GM23338 (cell line): ENCODE measurements at regions not wholly inside any gene's neighbourhood (a gene's known extent, or its start where the extent isn't known, plus 50 kb on each side); places are given as distances from the start of the nearest gene placed in this dataset.

ENCODE experiments used
- ATAC-seq: fragments of 200-7000 bp; cut with Tn5 transposase; 3 replicates; pipeline ENCODE4 v1.9.1; 2020
- DNase-seq: peaks from one replicate; pipeline ENCODE4 v3.0.0-alpha.2; 2015; ENCODE audit warnings: low spot score
- H2AFZ ChIP-seq: fragments of 200-600 bp; sonication (generic); 2 replicates; pipeline ENCODE4 v1.8.0; 2016; ENCODE audit warnings: antibody characterized with exemption, mild to moderate bottlenecking, moderate library complexity
- H3F3A ChIP-seq: fragments of 200-600 bp; sonication (generic); replicated peaks from 2 replicates; pipeline ENCODE4 v1.8.0; 2017; ENCODE audit warnings: antibody characterized with exemption, mixed run types, low read depth
- H3K27ac ChIP-seq: fragments of 200-600 bp; sonication (generic); 2 replicates; pipeline ENCODE4 v1.6.1; 2016; ENCODE audit warnings: low read depth
- H3K27me3 ChIP-seq: fragments of 200-600 bp; sonication (generic); 2 replicates; pipeline ENCODE4 v1.8.0; 2016; ENCODE audit warnings: mild to moderate bottlenecking, mixed run types, moderate library complexity; ENCODE audit not compliant: insufficient read depth
- H3K36me3 ChIP-seq: fragments of 200-600 bp; sonication (generic); 2 replicates; pipeline ENCODE4 v1.8.0; 2016; ENCODE audit warnings: mild to moderate bottlenecking; ENCODE audit not compliant: insufficient read depth
- H3K4me1 ChIP-seq: fragments of 200-600 bp; sonication (generic); 2 replicates; pipeline ENCODE4 v1.8.0; 2016; ENCODE audit warnings: mild to moderate bottlenecking, moderate library complexity; ENCODE audit not compliant: insufficient read depth
- H3K4me2 ChIP-seq: fragments of 200-600 bp; sonication (generic); 2 replicates; pipeline ENCODE4 v1.7.1; 2017; ENCODE audit warnings: mixed run types
- H3K4me3 ChIP-seq: fragments of 200-600 bp; sonication (generic); 2 replicates; pipeline ENCODE4 v1.6.1; 2016; ENCODE audit warnings: mixed run types
- H3K79me2 ChIP-seq: fragments of 200-600 bp; sonication (generic); replicated peaks from 2 replicates; pipeline ENCODE4 v1.8.0; 2017; ENCODE audit warnings: mild to moderate bottlenecking; ENCODE audit not compliant: insufficient read depth
- H3K9me2 ChIP-seq: fragments of 200-600 bp; sonication (generic); 2 replicates; pipeline ENCODE4 v1.8.0; 2017; ENCODE audit not compliant: insufficient read depth
- H4K20me1 ChIP-seq: fragments of 200-600 bp; sonication (generic); replicated peaks from 2 replicates; pipeline ENCODE4 v1.8.0; 2017; ENCODE audit warnings: mild to moderate bottlenecking; ENCODE audit not compliant: insufficient read depth
- H3K27ac Mint-ChIP-seq: 2 replicates; pipeline ENCODE4 v1.8.0; 2020; ENCODE audit warnings: inconsistent platforms, mild to moderate bottlenecking, moderate library complexity, mixed read lengths
- H3K27me3 Mint-ChIP-seq: 3 replicates; pipeline ENCODE4 v1.8.0; 2022; ENCODE audit warnings: low read depth, mild to moderate bottlenecking, moderate library complexity, mixed read lengths, inconsistent platforms; ENCODE audit not compliant: insufficient read depth, poor library complexity
- H3K36me3 Mint-ChIP-seq: 3 replicates; pipeline ENCODE4 v1.8.0; 2021; ENCODE audit warnings: low read depth, mild to moderate bottlenecking, inconsistent platforms, moderate library complexity, mixed read lengths
- H3K4me1 Mint-ChIP-seq: 3 replicates; pipeline ENCODE4 v1.8.0; 2020; ENCODE audit warnings: mild to moderate bottlenecking, inconsistent platforms, mixed read lengths
- H3K4me3 Mint-ChIP-seq: 3 replicates; pipeline ENCODE4 v1.8.0; 2021; ENCODE audit warnings: moderate library complexity, mild to moderate bottlenecking, inconsistent platforms, mixed read lengths
- H3K9me3 Mint-ChIP-seq: 3 replicates; pipeline ENCODE4 v1.8.0; 2020; ENCODE audit warnings: moderate library complexity, mild to moderate bottlenecking, inconsistent platforms, mixed read lengths
- EZH2 ChIP-seq: fragments of 200-600 bp; sonication (generic); IDR thresholded peaks from one replicate; pipeline ENCODE4 v1.8.0; 2017; ENCODE audit warnings: antibody characterized with exemption, mild to moderate bottlenecking, low read depth; ENCODE audit not compliant: unreplicated experiment
- EZH2phosphoT487 ChIP-seq: fragments of 200-600 bp; sonication (generic); IDR thresholded peaks from one replicate; pipeline ENCODE4 v1.8.1; 2018; ENCODE audit warnings: antibody characterized with exemption; ENCODE audit not compliant: unreplicated experiment
- JUNB ChIP-seq: IDR thresholded peaks from one replicate; pipeline ENCODE4 v1.6.1; 2016; ENCODE audit warnings: antibody characterized with exemption; ENCODE audit not compliant: unreplicated experiment
- NANOG ChIP-seq: IDR thresholded peaks from 2 replicates; pipeline ENCODE4 v1.6.1; 2016; ENCODE audit warnings: antibody characterized with exemption, borderline replicate concordance
- POLR2AphosphoS5 ChIP-seq: IDR thresholded peaks from 2 replicates; pipeline ENCODE4 v1.6.1; 2016; ENCODE audit warnings: antibody characterized with exemption, low read depth
- REST ChIP-seq: IDR thresholded peaks from one replicate; pipeline ENCODE4 v1.6.1; 2018; ENCODE audit warnings: antibody characterized with exemption; ENCODE audit not compliant: unreplicated experiment
- STAT1 ChIP-seq: IDR thresholded peaks from one replicate; pipeline ENCODE4 v1.6.1; 2016; ENCODE audit warnings: antibody characterized with exemption; ENCODE audit not compliant: unreplicated experiment
- ZNF114 ChIP-seq: fragments of 250-450 bp; sonication (Bioruptor Pico); IDR thresholded peaks from 2 replicates; pipeline ENCODE4 v1.5.0; 2020; ENCODE audit warnings: mild to moderate bottlenecking, moderate library complexity
- ZNF462 ChIP-seq: fragments of 250-450 bp; sonication (Bioruptor Pico); IDR thresholded peaks from 2 replicates; pipeline ENCODE4 v1.5.0; 2020; ENCODE audit warnings: mild to moderate bottlenecking, moderate library complexity
- TF ChIP-seq, protein P1 (sequence below), 2 experiments: fragments of 200-600 bp in 1 of 2; sonication (generic) in 1 of 2; conservative IDR thresholded peaks; 2 replicates each; pipeline versions ENCODE4 v1.5.1 to v1.6.1; 2016 to 2017; ENCODE audit warnings: antibody characterized with exemption in 2 of 2, low read depth in 2 of 2, mild to moderate bottlenecking in 2 of 2, moderate library complexity in 1 of 2
- TF ChIP-seq, protein P2 (sequence below): IDR thresholded peaks from 2 replicates; pipeline ENCODE4 v1.6.1; 2016; ENCODE audit warnings: antibody characterized with exemption

DNA sequence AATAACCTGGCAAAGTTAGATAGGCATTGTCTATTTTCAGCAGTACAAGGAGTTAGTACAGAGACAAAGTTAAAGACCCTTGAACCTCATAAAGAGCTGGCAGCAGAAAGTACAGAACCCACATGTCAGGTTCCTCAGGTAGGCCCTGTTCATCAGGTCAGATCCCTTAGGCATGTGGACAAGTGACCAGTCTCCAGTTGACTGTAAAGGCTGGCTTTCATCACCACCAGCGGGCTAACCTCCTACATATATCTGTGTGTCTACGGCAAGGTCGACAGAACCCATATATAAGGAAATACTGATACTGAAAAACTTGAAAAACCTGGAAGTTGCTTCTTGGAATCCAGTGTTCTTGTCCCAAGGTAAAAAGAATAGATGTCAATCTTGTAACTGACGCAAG, 223.1 kb upstream of the SGK1 start (continued):
- no peak for TF ChIP-seq ZNF462 (CRISPR knock-in tag)
- no peak for TF ChIP-seq STAT1
- no peak for TF ChIP-seq POLR2AphosphoS5
- no peak for TF ChIP-seq REST
- no peak for TF ChIP-seq ZNF114 (CRISPR knock-in tag)
- no peak for TF ChIP-seq EZH2phosphoT487

- no peak overlapping the region for H3K4me3 Mint-ChIP-seq
- no peak for ATAC-seq
- H3K27me3 ChIP-seq, result no peaks in the 10 kb centered on the region
- H3K4me1 ChIP-seq, result no peaks in the 10 kb centered on the region
- H3K36me3 Mint-ChIP-seq, result no peaks in the 10 kb centered on the region
- peaks cover 9% of the 10 kb centered on the region for H3K4me1 Mint-ChIP-seq
- no peaks in the 10 kb centered on the region for H3K79me2 ChIP-seq
- peaks cover 17% of the 10 kb centered on the region; the same call in 1 of the 2 replicates for H3K9me2 ChIP-seq
- H4K20me1 ChIP-seq, result no peaks in the 10 kb centered on the region
- H3K27me3 Mint-ChIP-seq, result peaks cover 2% of the 10 kb centered on the region
- H3K4me2 ChIP-seq, result no peak overlapping the region
- H3K9me3 Mint-ChIP-seq, result no peaks in the 10 kb centered on the region
- peak; percentile 2 for DNase-seq
- H3K36me3 ChIP-seq, result no peaks in the 10 kb centered on the region
- H3K27ac ChIP-seq, result no peak overlapping the region
- peak overlapping the region; percentile 66 for H2AFZ ChIP-seq
- H3K27ac Mint-ChIP-seq, result no peak overlapping the region
- no peak for TF ChIP-seq EZH2
- TF ChIP-seq, protein P1, sequence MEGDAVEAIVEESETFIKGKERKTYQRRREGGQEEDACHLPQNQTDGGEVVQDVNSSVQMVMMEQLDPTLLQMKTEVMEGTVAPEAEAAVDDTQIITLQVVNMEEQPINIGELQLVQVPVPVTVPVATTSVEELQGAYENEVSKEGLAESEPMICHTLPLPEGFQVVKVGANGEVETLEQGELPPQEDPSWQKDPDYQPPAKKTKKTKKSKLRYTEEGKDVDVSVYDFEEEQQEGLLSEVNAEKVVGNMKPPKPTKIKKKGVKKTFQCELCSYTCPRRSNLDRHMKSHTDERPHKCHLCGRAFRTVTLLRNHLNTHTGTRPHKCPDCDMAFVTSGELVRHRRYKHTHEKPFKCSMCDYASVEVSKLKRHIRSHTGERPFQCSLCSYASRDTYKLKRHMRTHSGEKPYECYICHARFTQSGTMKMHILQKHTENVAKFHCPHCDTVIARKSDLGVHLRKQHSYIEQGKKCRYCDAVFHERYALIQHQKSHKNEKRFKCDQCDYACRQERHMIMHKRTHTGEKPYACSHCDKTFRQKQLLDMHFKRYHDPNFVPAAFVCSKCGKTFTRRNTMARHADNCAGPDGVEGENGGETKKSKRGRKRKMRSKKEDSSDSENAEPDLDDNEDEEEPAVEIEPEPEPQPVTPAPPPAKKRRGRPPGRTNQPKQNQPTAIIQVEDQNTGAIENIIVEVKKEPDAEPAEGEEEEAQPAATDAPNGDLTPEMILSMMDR (conservative IDR thresholded peaks at IDR 0.05; ENCODE audit: low read depth in 2 of 2), result no peak
- TF ChIP-seq POLR2AphosphoS5, result no peak
- TF ChIP-seq, protein P2, sequence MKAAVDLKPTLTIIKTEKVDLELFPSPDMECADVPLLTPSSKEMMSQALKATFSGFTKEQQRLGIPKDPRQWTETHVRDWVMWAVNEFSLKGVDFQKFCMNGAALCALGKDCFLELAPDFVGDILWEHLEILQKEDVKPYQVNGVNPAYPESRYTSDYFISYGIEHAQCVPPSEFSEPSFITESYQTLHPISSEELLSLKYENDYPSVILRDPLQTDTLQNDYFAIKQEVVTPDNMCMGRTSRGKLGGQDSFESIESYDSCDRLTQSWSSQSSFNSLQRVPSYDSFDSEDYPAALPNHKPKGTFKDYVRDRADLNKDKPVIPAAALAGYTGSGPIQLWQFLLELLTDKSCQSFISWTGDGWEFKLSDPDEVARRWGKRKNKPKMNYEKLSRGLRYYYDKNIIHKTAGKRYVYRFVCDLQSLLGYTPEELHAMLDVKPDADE, result no peak
- no peak for TF ChIP-seq STAT1
- TF ChIP-seq NANOG, result no peak
- TF ChIP-seq ZNF114 (CRISPR knock-in tag), result no peak
- no peak for TF ChIP-seq JUNB
- no peak for TF ChIP-seq EZH2phosphoT487
- H3K4me3 ChIP-seq, result no peak overlapping the region
- no peaks in the 10 kb centered on the region for H3F3A ChIP-seq
Measured at GRCh38 chr6:134539865-134540323, 222.0 kb upstream of the SGK1 start.
